ENCODE measurements at regions not wholly inside any gene's neighbourhood (a gene's known extent, or its start where the extent isn't known, plus 50 kb on each side); places are given as distances from the start of the nearest gene placed in this dataset.
A peak's percentile ranks its signal among the peaks of the same experiment; 100 is the strongest.

- no peak overlapping the region for H3K27ac Mint-ChIP-seq
- H3K4me1 Mint-ChIP-seq (ENCODE audit: low read depth), result no peaks in the 10 kb centered on the region
- H3K36me3 Mint-ChIP-seq (ENCODE audit: insufficient read depth), result no peaks in the 10 kb centered on the region
- DNase-seq (ENCODE audit: low spot score, unreplicated experiment), result no peak
- peak; percentile 63 for TF ChIP-seq CTCF (IDR thresholded peaks at IDR 0.05; ENCODE audit: unreplicated experiment)
- H3K4me3 Mint-ChIP-seq (ENCODE audit: low read depth), result no peak overlapping the region
- no peaks in the 10 kb centered on the region for H3K27me3 Mint-ChIP-seq
- peaks cover 12% of the 10 kb centered on the region for H3K9me3 Mint-ChIP-seq (ENCODE audit: low read depth)
These were observed 450.3 kb upstream of the PCDH7 start for GRCh38 chr4:30269850-30270249.

- Mint-ChIP-seq H3K4me1 (ENCODE audit: low read depth) (peaks cover 7% of the 10 kb centered on the region), H3K4me3 (ENCODE audit: low read depth) (no peak overlapping the region), H3K27ac (no peak overlapping the region), H3K36me3 (ENCODE audit: insufficient read depth) (no peaks in the 10 kb centered on the region), H3K27me3 (no peaks in the 10 kb centered on the region), H3K9me3 (ENCODE audit: low read depth) (no peaks in the 10 kb centered on the region)
- DNase-seq (ENCODE audit: low spot score, unreplicated experiment), result no peak
- TF ChIP-seq CTCF (IDR thresholded peaks at IDR 0.05; ENCODE audit: unreplicated experiment), result no peak
These were observed 438.2 kb upstream of the PCDH7 start for GRCh38 chr4:30281986-30282385.

GRCh38 chr4:30283336-30283735, 436.8 kb upstream of the PCDH7 start:
- H3K9me3 Mint-ChIP-seq (ENCODE audit: low read depth), result no peaks in the 10 kb centered on the region

GRCh38 chr4:30294295-30294694, 425.9 kb upstream of the PCDH7 start:
- no peak for DNase-seq (ENCODE audit: low spot score, unreplicated experiment)
- no peak for TF ChIP-seq CTCF (IDR thresholded peaks at IDR 0.05; ENCODE audit: unreplicated experiment)
- no peaks in the 10 kb centered on the region for H3K4me1 Mint-ChIP-seq (ENCODE audit: low read depth)
- H3K36me3 Mint-ChIP-seq (ENCODE audit: insufficient read depth), result no peaks in the 10 kb centered on the region
- H3K27me3 Mint-ChIP-seq, result no peaks in the 10 kb centered on the region
- H3K4me3 Mint-ChIP-seq (ENCODE audit: low read depth), result no peak overlapping the region
- H3K27ac Mint-ChIP-seq, result no peak overlapping the region
- H3K9me3 Mint-ChIP-seq (ENCODE audit: low read depth), result peaks cover 3% of the 10 kb centered on the region

More at GRCh38 chr4:30283336-30283735, 436.8 kb upstream of the PCDH7 start:
- no peaks in the 10 kb centered on the region for H3K27me3 Mint-ChIP-seq
- TF ChIP-seq CTCF (IDR thresholded peaks at IDR 0.05; ENCODE audit: unreplicated experiment), result no peak
- peaks cover 7% of the 10 kb centered on the region for H3K4me1 Mint-ChIP-seq (ENCODE audit: low read depth)
- H3K4me3 Mint-ChIP-seq (ENCODE audit: low read depth), result no peak overlapping the region
- H3K36me3 Mint-ChIP-seq (ENCODE audit: insufficient read depth), result no peaks in the 10 kb centered on the region
- DNase-seq (ENCODE audit: low spot score, unreplicated experiment), result no peak
- H3K27ac Mint-ChIP-seq, result no peak overlapping the region

- DNase-seq (ENCODE audit: low spot score, unreplicated experiment), result no peak
- no peaks in the 10 kb centered on the region for H3K27me3 Mint-ChIP-seq
- H3K4me3 Mint-ChIP-seq (ENCODE audit: low read depth), result no peak overlapping the region
- no peaks in the 10 kb centered on the region for H3K4me1 Mint-ChIP-seq (ENCODE audit: low read depth)
- no peaks in the 10 kb centered on the region for H3K36me3 Mint-ChIP-seq (ENCODE audit: insufficient read depth)
- no peak overlapping the region for H3K27ac Mint-ChIP-seq
- peaks cover 3% of the 10 kb centered on the region for H3K9me3 Mint-ChIP-seq (ENCODE audit: low read depth)
- TF ChIP-seq CTCF (IDR thresholded peaks at IDR 0.05; ENCODE audit: unreplicated experiment), result no peak
These were observed 424.5 kb upstream of the PCDH7 start for GRCh38 chr4:30295652-30296051.
